ENCODE measurements at regions not wholly inside any gene's neighbourhood (a gene's known extent, or its start where the extent isn't known, plus 50 kb on each side); places are given as distances from the start of the nearest gene placed in this dataset.

DNA sequence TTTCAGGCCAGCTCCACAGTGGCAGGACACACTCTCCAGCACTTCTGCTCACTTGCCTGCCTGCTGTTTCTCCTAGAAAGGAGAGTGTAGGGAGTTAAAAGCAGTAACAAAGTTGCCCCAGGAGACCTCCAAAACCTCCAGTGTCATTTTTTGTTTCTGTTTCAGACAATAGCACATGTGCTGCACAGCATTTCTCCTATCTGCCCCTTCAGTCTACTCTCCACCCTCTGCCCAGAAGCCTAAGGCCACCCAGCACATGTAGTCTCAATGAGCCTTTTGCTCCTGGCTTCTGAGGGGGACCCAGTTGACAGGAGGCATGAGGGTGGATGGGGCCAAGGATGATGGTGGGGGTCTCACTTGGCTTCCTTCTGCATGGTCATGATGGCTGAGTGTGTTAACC lies 329.6 kb upstream of the CLNK start:
- Histone ChIP-seq H3K27me3 (ENCODE audit: control insufficient read depth in 3 of 3, insufficient read depth in 3 of 3, low read length in 3 of 3) (no peaks in the 10 kb centered on the region), H3K9me3 (ENCODE audit: control insufficient read depth in 3 of 3, low read length in 3 of 3) (peaks cover 0 to 2% (median 0%) of the 10 kb centered on the region in 3 donors), H3K9ac (ENCODE audit: low read depth in 1 of 3, low read length in 3 of 3) (no peak overlapping the region), H3K27ac (ENCODE audit: low read depth, low read length) (no peak overlapping the region), H3K36me3 (ENCODE audit: control insufficient read depth in 3 of 3, insufficient read depth in 3 of 3, low read length in 3 of 3) (no peaks in the 10 kb centered on the region), H3K4me3 (ENCODE audit: low read length in 3 of 3) (no peak overlapping the region), H3K4me1 (ENCODE audit: control insufficient read depth in 3 of 3, insufficient read depth in 3 of 3, low read length in 3 of 3) (no peaks in the 10 kb centered on the region)

DNA sequence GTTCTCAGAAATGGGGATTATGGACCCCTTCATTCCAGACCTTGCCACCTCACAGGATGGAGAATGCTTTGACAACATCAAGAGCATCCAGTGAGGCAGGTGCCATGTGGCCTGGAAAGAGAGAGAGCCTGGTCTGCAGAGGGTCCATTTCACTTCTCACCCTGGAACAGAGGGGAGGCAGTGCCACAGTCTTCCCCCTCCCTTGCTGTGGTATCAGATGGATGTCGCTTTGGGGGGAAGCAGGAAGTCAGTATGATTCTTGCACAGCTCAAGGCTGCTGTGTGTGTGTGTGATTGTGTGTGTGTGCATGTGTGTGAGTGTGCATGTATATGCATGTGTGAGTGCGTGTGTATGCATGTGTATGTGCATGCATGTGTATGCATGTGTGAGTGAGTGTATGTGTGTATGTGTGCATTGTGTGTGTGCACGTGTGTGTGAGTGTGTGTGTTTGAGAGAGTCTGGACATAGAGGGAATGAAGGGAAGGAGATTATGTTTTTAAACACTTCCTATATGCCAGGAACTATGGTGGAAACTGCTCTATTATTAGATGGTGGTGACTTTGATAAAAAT lies 328.6 kb upstream of the CLNK start:
- H3K4me1 ChIP-seq (ENCODE audit: control insufficient read depth in 3 of 3, insufficient read depth in 3 of 3, low read length in 3 of 3): no peaks in the 10 kb centered on the region
- no peaks in the 10 kb centered on the region for H3K36me3 ChIP-seq (ENCODE audit: control insufficient read depth in 3 of 3, insufficient read depth in 3 of 3, low read length in 3 of 3)
- H3K27me3 ChIP-seq (ENCODE audit: control insufficient read depth in 3 of 3, insufficient read depth in 3 of 3, low read length in 3 of 3): no peaks in the 10 kb centered on the region
- no peak overlapping the region for H3K4me3 ChIP-seq (ENCODE audit: low read length in 3 of 3)
- peaks cover 0 to 4% (median 3%) of the 10 kb centered on the region in 3 donors for H3K9me3 ChIP-seq (ENCODE audit: control insufficient read depth in 3 of 3, low read length in 3 of 3)
- H3K27ac ChIP-seq (ENCODE audit: low read depth, low read length): no peak overlapping the region
- no peak overlapping the region for H3K9ac ChIP-seq (ENCODE audit: low read depth in 1 of 3, low read length in 3 of 3)

DNA sequence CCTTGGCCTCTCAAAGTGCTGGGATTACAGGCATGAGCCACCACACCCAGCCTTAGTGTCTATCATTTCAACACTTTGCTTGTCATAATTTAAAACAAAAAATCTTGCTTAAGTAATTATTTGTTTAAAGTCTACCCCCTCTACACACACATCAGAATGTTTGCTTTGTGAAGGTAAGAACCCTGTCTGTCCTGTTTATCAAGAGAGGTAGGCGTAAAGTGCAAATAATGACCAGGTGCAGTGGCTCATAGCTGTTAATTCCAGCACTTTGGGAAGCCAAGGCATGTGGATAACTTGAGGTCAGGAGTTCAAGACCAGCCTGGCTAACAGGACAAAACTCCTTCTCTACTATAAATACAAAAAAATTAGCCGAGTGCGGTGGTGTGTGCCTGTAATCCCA lies 326.7 kb upstream of the CLNK start:
- H3K9ac ChIP-seq (ENCODE audit: low read depth in 1 of 3, low read length in 3 of 3): no peak overlapping the region
- H3K27me3 ChIP-seq (ENCODE audit: control insufficient read depth in 3 of 3, insufficient read depth in 3 of 3, low read length in 3 of 3): no peaks in the 10 kb centered on the region
- H3K4me3 ChIP-seq (ENCODE audit: low read length in 3 of 3): no peak overlapping the region
- H3K27ac ChIP-seq (ENCODE audit: low read depth, low read length): no peak overlapping the region
- no peaks in the 10 kb centered on the region for H3K36me3 ChIP-seq (ENCODE audit: control insufficient read depth in 3 of 3, insufficient read depth in 3 of 3, low read length in 3 of 3)
- peaks cover 0 to 4% (median 3%) of the 10 kb centered on the region in 3 donors for H3K9me3 ChIP-seq (ENCODE audit: control insufficient read depth in 3 of 3, low read length in 3 of 3)
- no peaks in the 10 kb centered on the region for H3K4me1 ChIP-seq (ENCODE audit: control insufficient read depth in 3 of 3, insufficient read depth in 3 of 3, low read length in 3 of 3)

- Histone ChIP-seq H3K36me3 (ENCODE audit: control insufficient read depth in 3 of 3, insufficient read depth in 3 of 3, low read length in 3 of 3) (no peaks in the 10 kb centered on the region), H3K4me1 (ENCODE audit: control insufficient read depth in 3 of 3, insufficient read depth in 3 of 3, low read length in 3 of 3) (no peaks in the 10 kb centered on the region), H3K4me3 (ENCODE audit: low read length in 3 of 3) (no peak overlapping the region), H3K9me3 (ENCODE audit: control insufficient read depth in 3 of 3, low read length in 3 of 3) (peaks cover 0 to 4% (median 3%) of the 10 kb centered on the region in 3 donors), H3K9ac (ENCODE audit: low read depth in 1 of 3, low read length in 3 of 3) (no peak overlapping the region), H3K27me3 (ENCODE audit: control insufficient read depth in 3 of 3, insufficient read depth in 3 of 3, low read length in 3 of 3) (no peaks in the 10 kb centered on the region), H3K27ac (ENCODE audit: low read depth, low read length) (no peak overlapping the region)
Measured at GRCh38 chr4:11010624-11011023, 326.1 kb upstream of the CLNK start.

GRCh38 chr4:11009281-11009680 lies 324.7 kb upstream of the CLNK start:
- H3K4me3 ChIP-seq (ENCODE audit: low read length in 3 of 3): no peak overlapping the region
- no peak overlapping the region for H3K9ac ChIP-seq (ENCODE audit: low read depth in 1 of 3, low read length in 3 of 3)

GRCh38 chr4:11005300-11005699 lies 320.7 kb upstream of the CLNK start:
- H3K9ac ChIP-seq (ENCODE audit: low read depth in 1 of 3, low read length in 3 of 3): no peak overlapping the region
- H3K27me3 ChIP-seq (ENCODE audit: control insufficient read depth in 3 of 3, insufficient read depth in 3 of 3, low read length in 3 of 3): no peaks in the 10 kb centered on the region
- H3K27ac ChIP-seq (ENCODE audit: low read depth, low read length): no peak overlapping the region
- no peaks in the 10 kb centered on the region for H3K36me3 ChIP-seq (ENCODE audit: control insufficient read depth in 3 of 3, insufficient read depth in 3 of 3, low read length in 3 of 3)
- H3K4me3 ChIP-seq (ENCODE audit: low read length in 3 of 3): no peak overlapping the region
- H3K4me1 ChIP-seq (ENCODE audit: control insufficient read depth in 3 of 3, insufficient read depth in 3 of 3, low read length in 3 of 3): no peaks in the 10 kb centered on the region
- peaks cover 0 to 3% (median 2%) of the 10 kb centered on the region in 3 donors for H3K9me3 ChIP-seq (ENCODE audit: control insufficient read depth in 3 of 3, low read length in 3 of 3)

More at GRCh38 chr4:11009281-11009680, 324.7 kb upstream of the CLNK start:
- H3K27me3 ChIP-seq (ENCODE audit: control insufficient read depth in 3 of 3, insufficient read depth in 3 of 3, low read length in 3 of 3): no peaks in the 10 kb centered on the region
- H3K4me1 ChIP-seq (ENCODE audit: control insufficient read depth in 3 of 3, insufficient read depth in 3 of 3, low read length in 3 of 3): no peaks in the 10 kb centered on the region
- H3K9me3 ChIP-seq (ENCODE audit: control insufficient read depth in 3 of 3, low read length in 3 of 3): peaks cover 0 to 3% (median 3%) of the 10 kb centered on the region in 3 donors
- H3K27ac ChIP-seq (ENCODE audit: low read depth, low read length): no peak overlapping the region
- no peaks in the 10 kb centered on the region for H3K36me3 ChIP-seq (ENCODE audit: control insufficient read depth in 3 of 3, insufficient read depth in 3 of 3, low read length in 3 of 3)

GRCh38 chr4:11004818-11005217 lies 320.2 kb upstream of the CLNK start:
- no peak overlapping the region for H3K4me3 ChIP-seq (ENCODE audit: low read length in 3 of 3)
- no peaks in the 10 kb centered on the region for H3K36me3 ChIP-seq (ENCODE audit: control insufficient read depth in 3 of 3, insufficient read depth in 3 of 3, low read length in 3 of 3)
- H3K9ac ChIP-seq (ENCODE audit: low read depth in 1 of 3, low read length in 3 of 3): no peak overlapping the region
- H3K27me3 ChIP-seq (ENCODE audit: control insufficient read depth in 3 of 3, insufficient read depth in 3 of 3, low read length in 3 of 3): no peaks in the 10 kb centered on the region
- peaks cover 0 to 3% (median 2%) of the 10 kb centered on the region in 3 donors for H3K9me3 ChIP-seq (ENCODE audit: control insufficient read depth in 3 of 3, low read length in 3 of 3)
- no peak overlapping the region for H3K27ac ChIP-seq (ENCODE audit: low read depth, low read length)
- H3K4me1 ChIP-seq (ENCODE audit: control insufficient read depth in 3 of 3, insufficient read depth in 3 of 3, low read length in 3 of 3): no peaks in the 10 kb centered on the region

DNA sequence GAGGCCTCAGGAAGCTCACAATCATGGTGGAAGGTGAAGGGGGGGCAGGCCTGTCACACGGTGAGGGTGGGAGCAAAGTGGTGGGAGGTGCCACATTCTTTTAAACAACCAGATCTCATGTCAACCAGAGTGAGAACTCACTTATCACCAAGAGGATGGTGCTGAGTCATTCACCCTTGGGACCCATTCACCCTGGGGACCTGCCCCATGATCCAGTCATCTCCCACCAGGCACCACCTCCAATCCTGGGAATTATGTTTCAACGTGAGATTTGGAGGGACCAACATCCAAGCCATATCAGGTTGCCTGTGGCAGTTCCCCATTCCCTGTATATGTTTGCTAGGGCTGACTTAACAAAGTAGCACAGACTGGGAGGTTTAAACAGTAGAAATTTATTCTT lies 318.4 kb upstream of the CLNK start:
- H3K4me3 ChIP-seq (ENCODE audit: low read length in 3 of 3): no peak overlapping the region
- no peaks in the 10 kb centered on the region for H3K4me1 ChIP-seq (ENCODE audit: control insufficient read depth in 3 of 3, insufficient read depth in 3 of 3, low read length in 3 of 3)
- no peaks in the 10 kb centered on the region for H3K36me3 ChIP-seq (ENCODE audit: control insufficient read depth in 3 of 3, insufficient read depth in 3 of 3, low read length in 3 of 3)
- no peak overlapping the region for H3K9ac ChIP-seq (ENCODE audit: low read depth in 1 of 3, low read length in 3 of 3)
- H3K27ac ChIP-seq (ENCODE audit: low read depth, low read length): no peak overlapping the region
- no peaks in the 10 kb centered on the region for H3K9me3 ChIP-seq (ENCODE audit: control insufficient read depth in 3 of 3, low read length in 3 of 3)
- H3K27me3 ChIP-seq (ENCODE audit: control insufficient read depth in 3 of 3, insufficient read depth in 3 of 3, low read length in 3 of 3): no peaks in the 10 kb centered on the region

GRCh38 chr4:10998846-10999245 lies 314.3 kb upstream of the CLNK start:
- no peak overlapping the region for H3K4me3 ChIP-seq (ENCODE audit: low read length in 3 of 3)
- H3K9ac ChIP-seq (ENCODE audit: low read depth in 1 of 3, low read length in 3 of 3): no peak overlapping the region
- H3K27me3 ChIP-seq (ENCODE audit: control insufficient read depth in 3 of 3, insufficient read depth in 3 of 3, low read length in 3 of 3): no peaks in the 10 kb centered on the region
- no peaks in the 10 kb centered on the region for H3K36me3 ChIP-seq (ENCODE audit: control insufficient read depth in 3 of 3, insufficient read depth in 3 of 3, low read length in 3 of 3)
- H3K9me3 ChIP-seq (ENCODE audit: control insufficient read depth in 3 of 3, low read length in 3 of 3): no peaks in the 10 kb centered on the region
- no peak overlapping the region for H3K27ac ChIP-seq (ENCODE audit: low read depth, low read length)
- no peaks in the 10 kb centered on the region for H3K4me1 ChIP-seq (ENCODE audit: control insufficient read depth in 3 of 3, insufficient read depth in 3 of 3, low read length in 3 of 3)

DNA sequence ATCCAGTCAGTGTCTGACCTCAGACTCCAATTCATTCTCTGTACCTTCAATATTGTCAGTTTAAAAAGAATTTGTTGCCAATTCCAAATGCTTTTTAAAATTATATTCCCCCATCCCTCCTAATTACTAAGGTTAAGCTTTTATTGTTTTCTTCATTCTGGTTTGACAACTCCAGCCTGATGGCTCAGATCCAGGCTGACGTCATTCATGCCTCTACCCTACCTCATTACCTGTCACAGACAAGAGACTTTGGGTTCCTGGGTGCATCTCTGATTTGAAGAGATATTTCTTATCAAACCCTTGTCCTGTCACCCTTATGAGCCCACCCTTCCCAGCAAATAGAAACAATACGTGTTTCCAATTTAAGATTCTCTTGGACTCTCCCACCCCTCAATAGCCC lies 300.2 kb upstream of the CLNK start:
- no peaks in the 10 kb centered on the region for H3K4me1 ChIP-seq (ENCODE audit: control insufficient read depth in 3 of 3, insufficient read depth in 3 of 3, low read length in 3 of 3)
- no peaks in the 10 kb centered on the region for H3K27me3 ChIP-seq (ENCODE audit: control insufficient read depth in 3 of 3, insufficient read depth in 3 of 3, low read length in 3 of 3)
- no peaks in the 10 kb centered on the region for H3K36me3 ChIP-seq (ENCODE audit: control insufficient read depth in 3 of 3, insufficient read depth in 3 of 3, low read length in 3 of 3)
- H3K9me3 ChIP-seq (ENCODE audit: control insufficient read depth in 3 of 3, low read length in 3 of 3): peaks cover 0 to 2% (median 0%) of the 10 kb centered on the region in 3 donors
- no peak overlapping the region for H3K4me3 ChIP-seq (ENCODE audit: low read length in 3 of 3)
- no peak overlapping the region for H3K9ac ChIP-seq (ENCODE audit: low read depth in 1 of 3, low read length in 3 of 3)
- H3K27ac ChIP-seq (ENCODE audit: low read depth, low read length): no peak overlapping the region

Measured in skeletal muscle tissue (tissue), 3 donors.